ENCODE measurements at regions not wholly inside any gene's neighbourhood (a gene's known extent, or its start where the extent isn't known, plus 50 kb on each side); places are given as distances from the start of the nearest gene placed in this dataset.

DNA sequence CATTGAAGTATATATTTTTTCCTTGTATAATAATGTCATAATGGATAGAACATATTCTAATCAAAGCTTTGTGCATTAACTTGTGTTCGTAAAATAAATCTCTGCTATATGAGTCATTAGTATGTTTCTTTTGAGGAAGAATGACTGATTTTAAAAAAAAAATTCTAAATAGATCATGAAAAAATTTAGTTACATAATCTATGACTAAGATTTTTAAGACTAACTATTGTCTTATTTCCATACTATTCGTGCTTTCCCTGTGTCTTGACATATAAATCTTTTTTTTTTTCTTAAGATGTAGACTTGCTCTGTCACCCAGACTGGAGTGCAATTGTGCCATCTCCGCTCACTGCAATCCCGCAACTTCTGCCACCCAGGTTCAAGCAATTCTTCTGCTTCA lies 226.1 kb downstream of the DSEL start:
- no peak for DNase-seq (ENCODE audit: low read depth in 2 of 2)

DNA sequence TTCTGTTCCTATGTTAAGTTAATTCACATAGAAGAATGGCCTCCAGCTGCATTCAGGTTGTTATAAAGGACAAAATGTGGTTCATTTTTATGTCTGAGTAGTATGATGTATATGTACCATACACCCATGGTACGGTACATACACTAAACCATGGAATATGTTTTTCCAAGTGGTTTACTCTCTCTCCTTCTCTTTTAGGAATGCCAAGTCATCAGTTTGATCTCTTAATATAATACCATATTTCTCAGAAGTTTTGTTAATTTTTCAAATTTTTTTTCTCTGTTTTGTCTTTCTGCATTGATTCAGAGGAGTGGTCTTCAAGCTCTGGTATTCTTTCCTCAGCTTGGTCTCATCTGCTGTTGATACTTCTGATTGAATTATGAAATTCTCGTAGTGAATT lies 230.9 kb downstream of the DSEL start:
- no peak for DNase-seq (ENCODE audit: low read depth in 2 of 2)

DNA sequence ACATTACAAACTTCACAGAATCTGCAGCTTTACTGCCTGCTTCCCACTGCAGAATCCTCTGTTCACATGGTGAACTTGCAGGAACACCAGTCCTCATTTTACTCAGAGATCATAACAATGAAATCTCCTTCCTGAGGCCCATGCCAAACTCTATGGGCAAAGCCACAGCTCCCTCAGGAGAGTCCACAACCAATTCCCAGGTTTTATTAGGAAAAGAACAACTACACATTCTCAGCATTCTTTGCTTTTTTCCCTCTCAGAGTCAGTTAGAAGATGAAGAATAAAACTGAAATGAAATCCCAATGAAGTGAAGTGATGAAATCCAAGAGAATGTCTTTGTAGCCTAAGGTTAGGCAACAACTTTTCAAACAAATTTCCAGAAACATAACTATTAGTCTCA lies 233.7 kb downstream of the DSEL start:
- DNase-seq (ENCODE audit: low read depth in 2 of 2) = no peak

GRCh38 chr18:67281746-67282145 lies 234.8 kb downstream of the DSEL start:
- DNase-seq (ENCODE audit: low read depth in 2 of 2) = no peak

GRCh38 chr18:67280486-67281242 lies 235.9 kb downstream of the DSEL start:
- no peak for DNase-seq (ENCODE audit: low read depth in 2 of 2)

DNA sequence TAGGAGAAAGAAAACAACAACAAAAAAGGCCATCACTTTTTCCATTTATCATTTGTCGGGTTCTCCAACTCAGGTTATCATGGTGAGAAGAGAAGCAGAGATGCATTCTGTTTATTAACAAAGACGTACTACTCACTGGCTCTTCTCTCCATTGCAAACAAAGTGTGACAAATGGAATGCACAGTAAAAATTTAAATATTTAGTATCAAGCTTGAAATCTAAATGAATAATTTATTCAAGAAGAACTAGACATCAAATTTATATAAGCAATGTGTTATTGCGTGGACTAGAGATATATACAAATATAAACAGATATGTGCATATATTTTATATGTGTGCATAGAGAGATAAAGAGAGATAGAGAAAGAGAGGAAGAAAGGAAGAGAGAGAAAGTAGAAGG lies 236.5 kb downstream of the DSEL start:
- DNase-seq (ENCODE audit: low read depth in 2 of 2) = no peak

- no peak for DNase-seq (ENCODE audit: low read depth in 2 of 2)
Observed at GRCh38 chr18:67278984-67279383, 237.5 kb downstream of the DSEL start.

DNA sequence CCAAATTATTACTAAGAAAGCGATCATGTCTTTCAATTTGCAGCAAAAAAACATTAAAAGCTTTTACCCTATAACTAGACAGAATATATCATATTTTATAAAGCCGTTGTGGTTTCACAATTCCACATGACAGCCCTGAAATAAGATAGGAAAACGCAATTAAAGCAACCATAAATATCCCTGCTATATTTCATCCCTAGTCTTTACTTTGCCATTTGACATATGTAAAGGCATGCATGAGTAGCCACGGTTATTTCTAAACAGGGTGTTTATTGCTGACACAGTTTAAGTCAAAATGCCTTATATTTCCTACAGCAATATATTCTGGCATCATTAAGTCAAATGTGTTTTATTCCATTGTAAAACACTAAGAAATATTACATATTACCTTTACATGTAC lies 239.9 kb downstream of the DSEL start:
- no peak for DNase-seq (ENCODE audit: low read depth in 2 of 2)

GRCh38 chr18:67273288-67273687 lies 243.2 kb downstream of the DSEL start:
- no peak for DNase-seq (ENCODE audit: low read depth in 2 of 2)

GRCh38 chr18:67269206-67269605 lies 247.3 kb downstream of the DSEL start:
- no peak for DNase-seq (ENCODE audit: low read depth in 2 of 2)

DNA sequence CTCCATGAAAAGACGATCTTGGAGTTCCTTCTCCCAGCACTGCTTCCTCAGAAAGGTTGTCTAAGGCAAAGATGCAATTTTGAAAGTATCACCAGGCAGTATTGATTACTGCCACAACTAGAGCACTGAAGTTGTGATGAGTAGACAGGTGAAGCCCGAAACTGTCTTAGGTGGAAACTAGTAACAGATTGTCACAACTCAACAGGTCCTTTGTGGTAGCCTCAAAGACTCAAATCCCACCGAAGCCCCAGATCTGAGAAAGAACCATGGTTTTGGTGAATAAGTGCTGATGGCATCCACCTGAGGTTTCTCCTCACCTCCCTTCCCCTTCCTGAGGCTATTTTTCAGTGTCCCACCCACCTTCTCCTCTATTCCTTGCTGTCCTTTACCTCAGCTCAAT lies 248.0 kb downstream of the DSEL start:
- no peak for DNase-seq (ENCODE audit: low read depth in 2 of 2)

DNA sequence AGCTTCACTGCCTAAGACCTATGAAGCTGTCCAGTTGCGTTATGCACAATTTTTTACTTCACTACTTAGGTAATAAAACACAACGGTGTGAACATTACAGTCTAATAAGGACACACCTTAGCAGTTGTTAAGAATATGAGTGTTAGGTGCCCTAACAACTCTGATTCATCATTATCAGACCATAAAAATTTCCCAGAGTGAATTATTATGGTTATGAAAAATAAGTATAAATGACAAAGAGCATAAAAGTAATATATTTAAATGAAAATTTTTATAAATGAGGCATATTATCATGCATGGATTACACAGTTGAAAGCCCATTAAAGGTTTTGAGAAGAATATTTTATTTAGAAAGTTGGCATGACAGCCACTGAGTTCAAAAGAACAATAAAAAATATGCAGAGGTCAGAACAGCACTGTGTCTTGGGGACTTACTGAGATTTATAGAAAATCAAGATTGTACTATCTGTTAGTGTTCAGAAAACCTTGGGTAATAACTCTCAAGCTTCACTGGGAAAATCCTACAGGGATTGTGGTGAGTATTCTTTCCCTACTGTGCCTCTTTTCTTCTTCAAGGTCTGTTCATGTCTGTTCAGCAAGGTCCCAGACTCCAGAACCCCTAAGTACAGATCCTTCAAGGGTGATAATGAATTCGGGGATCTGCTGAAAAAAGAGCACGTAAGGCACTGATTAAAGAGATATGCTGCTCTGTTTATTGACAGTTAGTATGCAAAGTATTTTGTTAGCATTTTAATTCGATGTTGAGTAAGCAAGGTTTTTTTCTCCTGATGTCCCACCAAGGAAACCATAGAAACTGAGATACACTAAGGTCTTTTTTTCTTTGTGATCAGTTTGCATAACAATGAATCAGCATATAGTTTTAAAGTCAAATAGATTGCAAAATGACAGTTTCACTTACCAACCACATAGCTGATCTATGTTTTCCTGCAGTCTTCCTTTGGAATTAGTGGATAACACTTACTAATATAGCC lies 250.0 kb downstream of the DSEL start:
- DNase-seq (ENCODE audit: low read depth in 2 of 2) = no peak

DNA sequence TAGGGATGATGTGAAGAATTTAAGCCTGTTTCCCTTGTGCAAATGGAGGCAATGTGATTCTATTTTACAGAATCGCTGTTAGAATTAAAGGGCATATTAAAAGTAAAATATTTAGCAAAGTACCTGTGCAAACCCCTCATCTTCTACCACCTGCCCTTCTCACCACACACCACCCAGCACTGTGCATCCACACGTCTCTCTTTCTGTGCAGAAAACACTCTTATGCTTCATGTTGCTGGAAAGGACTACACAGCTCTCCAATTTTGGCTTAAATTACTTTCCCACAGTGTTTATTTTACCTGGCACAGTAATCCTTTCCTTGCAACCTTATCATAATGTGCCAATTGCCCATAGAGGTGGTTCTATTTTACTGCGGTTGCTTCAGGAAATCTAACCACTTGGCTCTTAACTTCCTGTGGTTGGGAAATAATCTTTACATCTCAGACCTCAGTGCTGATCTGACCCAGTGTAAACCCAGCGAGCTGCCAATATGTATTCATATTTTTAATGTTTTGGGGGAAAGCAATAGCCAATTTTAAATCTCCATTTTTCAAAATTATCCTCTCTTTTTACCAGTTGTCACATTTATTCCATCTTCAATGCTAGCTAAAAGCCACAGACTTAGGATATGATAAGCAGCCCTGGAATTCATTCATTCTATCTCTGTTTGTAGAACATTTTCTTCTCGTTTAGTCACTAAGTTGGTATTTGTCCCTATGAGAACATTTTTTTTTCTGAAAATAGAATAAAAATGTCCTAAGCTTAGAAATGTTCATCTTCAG lies 250.9 kb downstream of the DSEL start:
- no peak for DNase-seq (ENCODE audit: low read depth in 2 of 2)

DNA sequence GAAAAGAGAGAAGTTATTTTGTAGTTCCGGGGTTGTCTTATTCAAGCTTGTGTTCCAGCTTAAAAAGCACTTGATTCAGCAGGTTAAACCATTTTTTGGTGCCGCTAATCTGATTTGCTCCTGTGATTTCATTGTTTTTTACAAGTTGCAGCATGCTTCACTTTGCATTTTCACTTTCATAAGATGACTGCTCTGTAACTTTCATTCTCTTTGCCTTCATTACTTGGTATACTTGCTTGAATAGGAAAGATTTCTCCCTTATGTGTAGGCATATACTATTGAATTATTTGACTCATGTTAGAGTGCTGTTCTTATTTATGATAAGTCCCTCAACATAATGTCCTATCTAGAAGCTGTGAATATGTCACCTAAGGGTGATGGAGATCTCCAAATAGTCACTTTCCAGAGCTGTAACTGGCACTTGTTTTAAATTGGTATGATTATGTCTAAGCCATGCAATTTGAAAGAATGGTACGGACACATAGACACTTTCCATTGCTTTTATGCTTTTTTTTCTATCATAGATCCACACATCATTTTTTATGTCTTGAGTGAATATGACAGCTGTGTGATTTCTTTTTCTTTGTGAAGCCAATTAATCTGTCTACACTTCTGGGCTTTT lies 254.5 kb downstream of the DSEL start:
- no peak for DNase-seq (ENCODE audit: low read depth in 2 of 2)

- no peak for DNase-seq (ENCODE audit: low read depth in 2 of 2)
Observed at GRCh38 chr18:67260841-67261240, 255.7 kb downstream of the DSEL start.

DNA sequence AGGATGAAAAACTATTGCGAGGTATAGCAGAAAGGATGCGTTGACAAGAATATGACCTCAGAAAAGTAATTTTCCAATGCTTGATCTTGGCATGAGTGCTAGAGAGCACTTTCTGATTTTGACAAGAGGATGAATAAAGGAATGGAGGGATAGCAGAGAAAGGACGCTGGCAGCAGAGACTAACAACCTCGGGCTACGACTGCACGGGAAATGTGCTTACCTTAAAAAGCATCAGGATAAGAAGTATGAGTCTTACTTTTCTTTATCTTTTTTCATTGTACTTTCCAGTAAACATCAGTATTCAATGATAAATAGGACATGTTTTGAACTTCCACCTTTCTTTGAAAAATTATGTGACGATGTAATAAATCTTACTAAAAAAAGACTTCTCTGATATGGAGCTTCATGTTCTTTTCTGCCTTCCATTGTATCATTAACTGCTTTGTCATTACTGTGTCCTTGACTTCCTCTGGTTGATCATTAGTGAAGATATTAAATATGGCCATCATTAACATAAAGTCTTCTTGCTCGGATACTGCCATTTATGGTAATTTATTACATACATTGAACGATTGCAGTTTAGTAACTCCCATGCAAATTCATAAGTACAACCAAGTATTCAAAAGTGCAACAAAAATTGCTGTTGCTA lies 265.6 kb downstream of the DSEL start:
- DNase-seq (ENCODE audit: low read depth in 2 of 2) = no peak

- DNase-seq (ENCODE audit: low read depth in 2 of 2) = no peak
Observed at GRCh38 chr18:67243799-67244587, 272.5 kb downstream of the DSEL start.

- DNase-seq (ENCODE audit: low read depth in 2 of 2) = no peak
Observed at GRCh38 chr18:67242001-67242400, 274.5 kb downstream of the DSEL start.

DNA sequence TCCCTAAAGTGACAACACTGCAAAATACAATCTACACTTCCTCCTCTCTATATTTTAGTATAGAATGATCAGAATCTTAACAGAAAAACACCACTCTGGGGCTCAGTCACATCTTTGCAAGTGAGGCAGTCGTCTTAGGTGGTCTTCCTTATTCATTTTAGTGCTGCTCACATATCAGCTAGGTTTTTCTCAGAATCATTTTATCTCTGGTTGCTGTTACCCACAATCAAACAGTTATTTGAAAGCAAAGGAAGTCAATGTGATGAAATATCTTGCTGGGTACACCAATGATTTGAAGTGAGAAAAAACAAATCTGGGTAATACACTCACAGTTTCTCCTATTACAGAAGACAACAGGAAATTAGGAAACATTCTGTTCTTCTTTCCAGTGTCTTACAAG lies 275.2 kb downstream of the DSEL start:
- no peak for DNase-seq (ENCODE audit: low read depth in 2 of 2)

- DNase-seq (ENCODE audit: low read depth in 2 of 2) = no peak
Observed at GRCh38 chr18:67239826-67240225, 276.7 kb downstream of the DSEL start.

Data from stimulated activated CD4-positive, alpha-beta T cell treated with anti-CD3 and anti-CD28 coated beads, Interleukin-1b, Interleukin-23, amount 100 ng/mL, for 4 hours (primary cell).